PFSK-1 (cell line): ENCODE measurements at regions not wholly inside any gene's neighbourhood (a gene's known extent, or its start where the extent isn't known, plus 50 kb on each side); places are given as distances from the start of the nearest gene placed in this dataset.

Source experiments
- POLR2AphosphoS5 ChIP-seq: IDR thresholded peaks from 2 replicates; pipeline ENCODE4 v1.6.1; 2012; ENCODE audit warnings: low read depth, mild to moderate bottlenecking, control low read depth, low read length, moderate library complexity
- SIN3A ChIP-seq: IDR thresholded peaks from 2 replicates; pipeline ENCODE4 v1.6.1; 2012; ENCODE audit warnings: mild to moderate bottlenecking, low read length, moderate library complexity, borderline replicate concordance; ENCODE audit not compliant: insufficient read depth

- TF ChIP-seq POLR2AphosphoS5: no peak
- TF ChIP-seq SIN3A: no peak
These were observed 89.6 kb downstream of the FANCF start for GRCh38 chr11:22536071-22536470.
